H1 (cell line): ENCODE measurements at regions not wholly inside any gene's neighbourhood (a gene's known extent, or its start where the extent isn't known, plus 50 kb on each side); places are given as distances from the start of the nearest gene placed in this dataset.

ENCODE experiments used
- ASH2L ChIP-seq: fragments of 200-600, 300-600 bp; sonication (generic); IDR thresholded peaks from one replicate; pipeline ENCODE4 v1.7.1; 2017; ENCODE audit warnings: low read length
- BACH1 ChIP-seq: IDR thresholded peaks from 2 replicates; pipeline ENCODE4 v1.6.1; 2012; ENCODE audit warnings: low read length, improper control_type of control experiment
- CBX5 ChIP-seq: fragments of 300-800, 300-1000 bp; sonication (generic); IDR thresholded peaks from 2 replicates; pipeline ENCODE4 v1.7.1; 2016; ENCODE audit warnings: antibody characterized with exemption, low read length, low read depth
- CTCF ChIP-seq, 3 experiments: IDR thresholded peaks; 1 replicate in 2 of 3; 2 replicates in 1 of 3; pipeline versions ENCODE4 v1.5.1 to v1.6.1; 2011; ENCODE audit warnings: low read length in 3 of 3, mild to moderate bottlenecking in 3 of 3, inconsistent platforms in 2 of 3, low read depth in 1 of 3, moderate library complexity in 1 of 3; ENCODE audit not compliant: insufficient read depth in 1 of 3; ENCODE audit errors: control extremely low read depth in 1 of 3
- EZH2 ChIP-seq: fragments of 200-600 bp; sonication (generic); IDR thresholded peaks from 2 replicates; pipeline ENCODE4 v1.7.1; 2012; ENCODE audit warnings: low read depth, mild to moderate bottlenecking, moderate library complexity, low read length, inconsistent platforms; ENCODE audit not compliant: severe bottlenecking
- GABPA ChIP-seq: IDR thresholded peaks from 2 replicates; pipeline ENCODE4 v1.6.1; 2011; ENCODE audit warnings: mild to moderate bottlenecking, low read length, moderate library complexity, borderline replicate concordance; ENCODE audit not compliant: insufficient read depth
- NANOG ChIP-seq: IDR thresholded peaks from 2 replicates; pipeline ENCODE4 v1.6.1; 2011; ENCODE audit warnings: low read length, low read depth, mild to moderate bottlenecking, inconsistent platforms; ENCODE audit not compliant: insufficient read depth, poor library complexity, severe bottlenecking
- POLR2A ChIP-seq, 2 experiments: IDR thresholded peaks; 1 replicate in 1 of 2; 2 replicates in 1 of 2; pipeline ENCODE4 v1.6.1; 2011; ENCODE audit warnings: low read depth in 2 of 2, low read length in 2 of 2, mild to moderate bottlenecking in 2 of 2; ENCODE audit errors: control extremely low read depth in 1 of 2

DNA sequence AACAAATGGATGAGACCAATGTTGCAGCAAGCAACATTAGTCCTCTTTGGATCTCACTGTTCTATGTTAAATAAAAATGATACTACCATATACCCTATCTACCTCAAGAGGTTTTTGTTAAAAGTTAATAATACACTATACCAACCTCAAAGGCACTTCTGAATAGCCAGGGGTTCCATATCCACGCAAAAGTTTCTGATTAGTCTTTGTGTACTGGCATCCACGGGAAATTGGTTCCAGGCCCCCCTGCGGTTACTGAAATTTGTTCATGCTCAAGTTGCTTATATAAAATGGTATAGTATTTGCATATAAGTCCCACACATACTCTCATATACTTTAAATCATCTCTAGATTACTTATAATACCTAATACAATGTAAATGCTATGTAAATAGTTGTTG lies 585.7 kb downstream of the INSC start (continued):
- TF ChIP-seq CTCF (IDR thresholded peaks at IDR 0.05; ENCODE audit: control extremely low read depth in 1 of 3, insufficient read depth in 1 of 3, low read depth in 1 of 3, low read length in 3 of 3) (no peak), BACH1 (no peak), NANOG (no peak), EZH2 (no peak), ASH2L (no peak), POLR2A (IDR thresholded peaks at IDR 0.05; ENCODE audit: control extremely low read depth in 1 of 2, low read depth in 2 of 2, low read length in 2 of 2) (no peak), CBX5 (no peak), GABPA (no peak)
